Mesenchymal stem cell (in vitro differentiated cells and primary cell): ENCODE measurements at regions not wholly inside any gene's neighbourhood (a gene's known extent, or its start where the extent isn't known, plus 50 kb on each side); places are given as distances from the start of the nearest gene placed in this dataset.
A peak's percentile ranks its signal among the peaks of the same experiment; 100 is the strongest.

Experiments used
- DNase-seq: peaks from one replicate; pipeline ENCODE4 v3.0.0-alpha.2; 2013
- H2AFZ ChIP-seq: one replicate; pipeline ENCODE4 v1.6.1; 2013; ENCODE audit warnings: low read depth, mild to moderate bottlenecking, control low read depth, inconsistent platforms, low read length, moderate library complexity
- H2AK5ac ChIP-seq: 2 replicates; pipeline ENCODE4 v1.6.1; 2013; ENCODE audit warnings: low read length, moderate library complexity, mild to moderate bottlenecking, inconsistent platforms; ENCODE audit not compliant: severe bottlenecking
- H2BK120ac ChIP-seq: one replicate; pipeline ENCODE4 v1.6.1; 2013; ENCODE audit warnings: low read depth, mild to moderate bottlenecking, inconsistent platforms, low read length, moderate library complexity
- H2BK12ac ChIP-seq, 2 experiments: one replicate each; pipeline ENCODE4 v1.6.1; 2013; ENCODE audit warnings: inconsistent platforms in 2 of 2, low read length in 2 of 2, mild to moderate bottlenecking in 2 of 2, moderate library complexity in 2 of 2, control low read depth in 1 of 2
- H2BK15ac ChIP-seq: one replicate; pipeline ENCODE4 v1.6.1; 2013; ENCODE audit warnings: mild to moderate bottlenecking, low read depth, inconsistent platforms; ENCODE audit not compliant: poor library complexity, severe bottlenecking
- H2BK5ac ChIP-seq: 2 replicates; pipeline ENCODE4 v1.6.1; 2013; ENCODE audit warnings: low read depth, mild to moderate bottlenecking, low read length, control low read depth, inconsistent platforms; ENCODE audit not compliant: poor library complexity, severe bottlenecking
- H3K14ac ChIP-seq, 2 experiments: one replicate each; pipeline ENCODE4 v1.6.1; 2013; ENCODE audit warnings: inconsistent platforms in 2 of 2, low read length in 2 of 2, control low read depth in 1 of 2, mild to moderate bottlenecking in 1 of 2, moderate library complexity in 1 of 2
- H3K18ac ChIP-seq, 2 experiments: one replicate each; pipeline ENCODE4 v1.6.1; 2013; ENCODE audit warnings: inconsistent platforms in 2 of 2, low read length in 2 of 2, control low read depth in 1 of 2, low read depth in 1 of 2, mild to moderate bottlenecking in 1 of 2
- H3K23ac ChIP-seq, 2 experiments: one replicate each; pipeline ENCODE4 v1.6.1; 2013; ENCODE audit warnings: inconsistent platforms in 2 of 2, low read length in 2 of 2, mild to moderate bottlenecking in 2 of 2, moderate library complexity in 2 of 2, control low read depth in 1 of 2
- H3K27ac ChIP-seq: 2 replicates; pipeline ENCODE4 v1.5.1; 2013; ENCODE audit warnings: mild to moderate bottlenecking, moderate library complexity, low read length, control low read depth, inconsistent platforms; ENCODE audit not compliant: poor library complexity, severe bottlenecking
- H3K27me3 ChIP-seq, 2 experiments: 2 replicates each; pipeline versions ENCODE4 v1.6.1 to v1.7.0; 2013; ENCODE audit warnings: low read length in 2 of 2, mild to moderate bottlenecking in 2 of 2, moderate library complexity in 2 of 2, control low read depth in 1 of 2, inconsistent platforms in 1 of 2; ENCODE audit not compliant: control insufficient read depth in 1 of 2, insufficient read depth in 1 of 2
- H3K36me3 ChIP-seq, 2 experiments: 2 replicates each; pipeline versions ENCODE4 v1.6.1 to v1.7.0; 2013; ENCODE audit warnings: low read length in 2 of 2, control low read depth in 1 of 2, inconsistent platforms in 1 of 2, low read depth in 1 of 2, mild to moderate bottlenecking in 1 of 2; ENCODE audit not compliant: insufficient read depth in 2 of 2, control insufficient read depth in 1 of 2
- H3K4ac ChIP-seq, 2 experiments: one replicate each; pipeline ENCODE4 v1.6.1; 2013; ENCODE audit warnings: inconsistent platforms in 2 of 2, low read length in 2 of 2, mild to moderate bottlenecking in 2 of 2, moderate library complexity in 2 of 2, control low read depth in 1 of 2, low read depth in 1 of 2
- H3K4me1 ChIP-seq: 2 replicates; pipeline ENCODE4 v1.6.1; 2013; ENCODE audit warnings: low read depth, low read length, control low read depth; ENCODE audit not compliant: control insufficient read depth, insufficient read depth
- H3K4me2 ChIP-seq: 2 replicates; pipeline ENCODE4 v1.6.1; 2013; ENCODE audit warnings: low read length, mild to moderate bottlenecking, inconsistent platforms; ENCODE audit not compliant: poor library complexity, severe bottlenecking
- H3K4me3 ChIP-seq, 2 experiments: 2 replicates each; pipeline versions ENCODE4 v1.5.1 to v1.7.0; 2013; ENCODE audit warnings: low read length in 2 of 2, mild to moderate bottlenecking in 2 of 2, control low read depth in 1 of 2, low read depth in 1 of 2; ENCODE audit not compliant: insufficient read depth in 1 of 2
- H3K79me1 ChIP-seq: replicated peaks from 2 replicates; pipeline ENCODE4 v1.6.1; 2013; ENCODE audit warnings: mild to moderate bottlenecking, control low read depth, low read length, inconsistent platforms; ENCODE audit not compliant: poor library complexity, severe bottlenecking
- H3K9ac ChIP-seq: 2 replicates; pipeline ENCODE4 v1.7.0; 2013; ENCODE audit warnings: mild to moderate bottlenecking, low read length, moderate library complexity
- H3K9me3 ChIP-seq: 2 replicates; pipeline ENCODE4 v1.7.0; 2013; ENCODE audit warnings: mild to moderate bottlenecking, low read length; ENCODE audit not compliant: control insufficient read depth
- H4K8ac ChIP-seq: one replicate; pipeline ENCODE4 v1.6.1; 2013; ENCODE audit warnings: inconsistent platforms, mild to moderate bottlenecking, low read length, moderate library complexity
- H4K91ac ChIP-seq: one replicate; pipeline ENCODE4 v1.6.1; 2013; ENCODE audit warnings: mild to moderate bottlenecking, low read length, inconsistent platforms
- WGBS: methylation state at CpG from one replicate; pipeline ENCODE4 v1.1.7; 2013; ENCODE audit warnings: mixed read lengths; 5-methylcytosine and 5-hydroxymethylcytosine counted together

DNA sequence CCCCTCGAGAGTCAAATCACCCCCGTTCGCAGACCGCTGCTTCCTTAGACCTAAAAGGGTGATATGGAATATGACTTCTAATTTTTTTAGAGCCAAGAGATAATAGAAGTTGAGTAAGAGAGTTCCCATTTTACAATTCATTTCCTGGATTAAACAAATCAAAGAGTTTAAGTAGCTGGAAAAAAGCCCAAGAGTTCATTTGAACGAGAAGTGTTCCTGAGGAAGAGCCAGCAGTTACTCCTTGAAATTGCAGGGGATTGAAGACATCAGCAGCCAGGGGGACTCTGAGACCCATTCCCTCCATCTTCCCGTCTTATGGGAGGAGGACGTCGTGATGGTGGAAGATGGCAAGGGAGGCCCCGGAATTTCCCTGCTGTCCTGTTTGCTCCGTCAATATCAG lies 277.0 kb downstream of the WDR11 start:
- 80% methylated on average over 6 of the region's 10 CpGs for WGBS
- no peak overlapping the region for H3K27ac ChIP-seq
- H3K23ac ChIP-seq: no peak overlapping the region

DNA sequence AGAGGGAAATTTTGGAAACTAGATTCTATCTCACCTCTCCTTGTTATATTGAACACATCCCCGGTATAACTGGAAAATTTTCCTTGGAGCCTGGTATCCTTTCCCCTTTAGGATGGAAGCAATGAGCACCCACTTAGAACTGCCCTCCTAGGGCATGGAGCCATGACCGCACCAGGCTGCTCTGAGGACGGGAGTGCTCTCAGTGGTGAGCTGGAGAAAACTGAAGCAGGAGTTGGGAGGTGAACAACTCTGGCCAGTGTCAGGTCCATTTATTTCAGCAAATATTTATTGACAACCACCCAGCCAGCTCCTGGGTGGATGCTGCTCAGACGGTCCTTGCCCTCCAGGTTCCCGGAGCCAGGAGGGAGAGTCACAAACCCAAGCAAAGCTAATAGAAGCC lies 278.1 kb downstream of the WDR11 start:
- H2BK15ac ChIP-seq: no peak overlapping the region
- H3K4me3 ChIP-seq: no peak overlapping the region
- H4K8ac ChIP-seq: no peak overlapping the region
- WGBS: 85% methylated on average over 4 of the region's 5 CpGs
- H3K18ac ChIP-seq: no peak overlapping the region
- H3K36me3 ChIP-seq: no peaks in the 10 kb centered on the region
- H3K27ac ChIP-seq: no peak overlapping the region
- no peaks in the 10 kb centered on the region for H3K4me1 ChIP-seq
- no peak for DNase-seq
- no peak overlapping the region for H3K14ac ChIP-seq
- no peaks in the 10 kb centered on the region for H3K79me1 ChIP-seq
- no peak overlapping the region for H3K4ac ChIP-seq
- no peak overlapping the region for H2BK5ac ChIP-seq
- no peak overlapping the region for H2BK12ac ChIP-seq
- no peak overlapping the region for H4K91ac ChIP-seq
- no peak overlapping the region for H3K4me2 ChIP-seq
- H2AFZ ChIP-seq: no peak overlapping the region
- no peak overlapping the region for H3K9ac ChIP-seq
- no peak overlapping the region for H2AK5ac ChIP-seq
- no peak overlapping the region for H2BK120ac ChIP-seq
- no peaks in the 10 kb centered on the region for H3K9me3 ChIP-seq
- H3K27me3 ChIP-seq: no peaks in the 10 kb centered on the region
- no peak overlapping the region for H3K23ac ChIP-seq

More for the DNA sequence above, 277.0 kb downstream of the WDR11 start:
- H2BK120ac ChIP-seq: no peak overlapping the region
- DNase-seq: no peak
- peak overlapping the region; percentile 67 to 88 for H3K18ac ChIP-seq
- no peak overlapping the region for H3K4me3 ChIP-seq
- no peak overlapping the region for H2AK5ac ChIP-seq
- no peaks in the 10 kb centered on the region for H3K79me1 ChIP-seq
- H2BK5ac ChIP-seq: no peak overlapping the region
- no peak overlapping the region for H3K14ac ChIP-seq
- no peak overlapping the region for H2BK15ac ChIP-seq
- no peak overlapping the region for H2AFZ ChIP-seq
- H3K4ac ChIP-seq: no peak overlapping the region
- H3K27me3 ChIP-seq: no peaks in the 10 kb centered on the region
- no peak overlapping the region for H4K8ac ChIP-seq
- H3K4me2 ChIP-seq: peak overlapping the region; percentile 6
- no peaks in the 10 kb centered on the region for H3K4me1 ChIP-seq
- H4K91ac ChIP-seq: peak overlapping the region; percentile 72
- H3K36me3 ChIP-seq: no peaks in the 10 kb centered on the region
- no peaks in the 10 kb centered on the region for H3K9me3 ChIP-seq
- H3K9ac ChIP-seq: no peak overlapping the region
- H2BK12ac ChIP-seq: peak overlapping the region; percentile 25 to 75

DNA sequence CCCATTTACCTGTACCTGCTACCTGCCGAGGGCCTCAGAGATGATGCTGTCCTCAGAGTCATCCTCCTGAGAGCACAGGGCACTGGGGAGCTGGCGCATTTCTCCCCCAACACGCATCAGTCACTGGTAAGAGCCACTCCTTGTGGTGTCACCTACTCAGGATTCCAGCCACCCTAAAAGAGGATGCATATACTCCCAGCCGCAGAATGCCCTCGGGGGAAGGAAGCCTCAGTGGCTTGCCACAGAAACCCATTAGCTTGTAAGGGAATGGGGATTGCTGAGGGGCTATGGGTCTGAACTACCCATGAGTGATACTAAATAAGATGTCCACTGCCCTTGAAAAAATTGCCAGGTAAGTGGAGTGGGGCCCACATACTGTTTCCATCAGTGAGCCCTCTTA lies 279.2 kb downstream of the WDR11 start:
- Histone ChIP-seq H3K9ac (no peak overlapping the region), H3K9me3 (peaks cover 3% of the 10 kb centered on the region)

DNA sequence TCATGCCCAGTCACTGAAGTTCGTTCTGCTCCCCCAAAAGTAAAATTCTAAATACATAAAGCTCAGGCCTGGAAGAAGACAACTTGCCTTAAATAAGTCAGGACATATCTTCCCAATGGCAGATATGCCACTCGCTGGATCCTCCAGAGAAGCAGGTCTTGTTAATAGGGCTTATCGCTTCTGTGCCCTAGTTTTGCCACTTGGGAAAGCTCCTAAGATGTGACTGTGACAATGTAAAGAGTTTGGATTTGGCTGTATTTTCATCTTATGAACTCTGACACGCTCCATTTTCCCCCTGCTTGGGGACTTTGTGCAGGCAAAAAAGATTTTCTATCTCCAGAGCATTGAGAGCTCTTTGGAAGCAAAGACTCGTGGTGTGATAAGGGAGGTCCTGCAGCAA lies 279.9 kb downstream of the WDR11 start:
- H3K36me3 ChIP-seq: no peaks in the 10 kb centered on the region
- H2BK15ac ChIP-seq: no peak overlapping the region
- H3K4me2 ChIP-seq: no peak overlapping the region
- no peak overlapping the region for H2AK5ac ChIP-seq
- no peaks in the 10 kb centered on the region for H3K79me1 ChIP-seq
- H2AFZ ChIP-seq: no peak overlapping the region
- no peak overlapping the region for H2BK5ac ChIP-seq
- no peak overlapping the region for H4K8ac ChIP-seq
- H3K4ac ChIP-seq: no peak overlapping the region
- peaks cover 3% of the 10 kb centered on the region for H3K9me3 ChIP-seq
- DNase-seq: no peak
- no peak overlapping the region for H4K91ac ChIP-seq
- no peak overlapping the region for H3K9ac ChIP-seq
- no peak overlapping the region for H3K18ac ChIP-seq
- H3K27ac ChIP-seq: no peak overlapping the region
- no peak overlapping the region for H3K23ac ChIP-seq
- H2BK120ac ChIP-seq: no peak overlapping the region
- H3K27me3 ChIP-seq: no peaks in the 10 kb centered on the region
- no peak overlapping the region for H3K14ac ChIP-seq
- no peak overlapping the region for H3K4me3 ChIP-seq
- 87% methylated on average over 5 of the region's 5 CpGs for WGBS
- no peaks in the 10 kb centered on the region for H3K4me1 ChIP-seq
- no peak overlapping the region for H2BK12ac ChIP-seq

More for the DNA sequence above, 279.2 kb downstream of the WDR11 start:
- DNase-seq: no peak
- no peaks in the 10 kb centered on the region for H3K27me3 ChIP-seq
- H2AFZ ChIP-seq: no peak overlapping the region
- H3K23ac ChIP-seq: no peak overlapping the region
- no peak overlapping the region for H4K8ac ChIP-seq
- no peak overlapping the region for H2BK5ac ChIP-seq
- no peak overlapping the region for H3K18ac ChIP-seq
- no peaks in the 10 kb centered on the region for H3K36me3 ChIP-seq
- H2BK12ac ChIP-seq: peak overlapping the region in 1 of 2 experiments; percentile 2
- H4K91ac ChIP-seq: no peak overlapping the region
- H3K79me1 ChIP-seq: no peaks in the 10 kb centered on the region
- H3K4me3 ChIP-seq: no peak overlapping the region
- no peak overlapping the region for H3K14ac ChIP-seq
- no peak overlapping the region for H2BK120ac ChIP-seq
- H2BK15ac ChIP-seq: no peak overlapping the region
- no peaks in the 10 kb centered on the region for H3K4me1 ChIP-seq
- no peak overlapping the region for H2AK5ac ChIP-seq
- H3K4me2 ChIP-seq: no peak overlapping the region
- WGBS: 97% methylated on average over 3 of the region's 5 CpGs
- no peak overlapping the region for H3K27ac ChIP-seq
- H3K4ac ChIP-seq: no peak overlapping the region
